GM19324 (cell line): ENCODE measurements at regions not wholly inside any gene's neighbourhood (a gene's known extent, or its start where the extent isn't known, plus 50 kb on each side); places are given as distances from the start of the nearest gene placed in this dataset.

Experiments
- ATAC-seq: cut with Tn5 transposase; IDR thresholded peaks from one replicate; pipeline ENCODE4 v1.9.1; 2021; ENCODE audit warnings: mild to moderate bottlenecking, moderate library complexity; ENCODE audit not compliant: unreplicated experiment, low FRiP score

DNA sequence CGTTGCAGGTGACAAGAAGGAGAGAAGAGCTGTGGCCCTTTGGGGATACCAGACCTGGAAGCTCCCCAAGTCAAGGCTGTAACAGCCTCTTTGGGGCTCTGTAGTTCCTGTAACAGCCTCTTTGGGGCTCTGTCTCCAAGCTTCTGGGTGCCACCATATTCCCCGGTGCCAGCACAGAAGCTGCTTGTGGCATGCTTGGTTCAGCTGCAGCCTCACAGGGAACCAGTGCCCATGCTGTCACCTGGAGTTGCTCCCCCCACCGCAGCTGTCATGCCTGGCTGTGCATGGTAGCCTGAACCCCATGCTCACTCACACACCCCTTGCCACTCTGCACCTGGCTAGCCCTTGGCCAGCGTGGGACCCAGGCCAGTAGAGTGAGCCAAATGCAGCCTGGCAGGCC lies 109.1 kb downstream of the ELAPOR2 start:
- no peak for ATAC-seq

DNA sequence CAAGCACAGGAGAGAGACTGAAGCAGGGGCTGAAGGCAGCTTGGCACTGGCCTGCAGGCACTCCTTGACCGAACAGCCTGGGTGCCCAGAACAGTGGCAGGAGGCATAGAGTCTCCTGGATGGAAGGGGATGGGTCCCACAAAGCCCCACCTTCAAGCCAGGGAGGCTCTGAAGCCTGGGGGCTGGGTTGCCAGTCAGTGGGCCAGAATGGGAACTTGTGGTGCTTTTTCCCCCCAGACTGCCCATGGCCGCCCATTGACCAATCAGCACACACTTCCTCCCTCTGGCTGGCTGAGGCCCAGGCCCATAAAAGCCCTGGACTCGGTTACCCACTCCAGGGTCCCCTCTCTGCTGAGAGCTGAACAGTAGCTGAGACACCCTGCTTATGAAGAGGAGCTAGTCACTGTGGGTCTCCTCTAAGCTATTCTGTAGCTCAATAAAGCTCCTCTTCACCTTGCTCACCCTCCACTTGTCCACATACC lies 109.6 kb downstream of the ELAPOR2 start:
- no peak for ATAC-seq

DNA sequence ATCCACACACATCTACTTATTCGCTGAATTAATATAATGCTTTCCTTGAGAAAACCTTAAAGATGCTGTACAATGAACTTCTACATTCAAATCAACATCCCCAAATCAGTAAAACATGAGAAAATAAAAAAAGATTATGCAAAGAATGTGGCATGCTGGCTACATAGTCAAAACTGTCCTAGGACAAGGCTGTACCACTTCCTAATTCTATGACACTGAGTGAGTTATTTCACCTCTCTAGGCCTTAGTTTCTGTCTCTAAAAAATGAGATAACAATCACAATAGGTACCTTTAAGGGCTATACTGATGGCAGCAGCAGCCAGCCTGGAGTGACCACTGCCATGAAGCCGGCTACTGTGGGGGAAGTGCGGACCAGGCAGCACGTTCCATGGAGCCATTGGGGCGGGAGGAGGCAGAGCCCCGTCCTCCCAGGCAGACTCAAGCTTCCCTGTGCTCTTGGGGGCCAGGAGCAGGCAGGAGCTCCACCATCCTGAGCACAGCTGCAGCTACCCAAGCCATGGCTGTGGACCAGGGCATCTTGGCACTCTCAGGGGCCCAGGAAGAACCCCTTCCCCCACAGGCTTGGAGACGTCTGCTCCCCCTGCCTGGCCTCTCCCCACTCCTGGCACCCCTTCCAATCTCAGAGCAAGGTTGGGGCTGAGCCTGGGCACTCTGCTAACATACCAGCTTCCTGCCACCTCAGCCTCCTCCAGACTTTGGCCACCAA lies 110.2 kb downstream of the ELAPOR2 start:
- ATAC-seq = peak; percentile 78

DNA sequence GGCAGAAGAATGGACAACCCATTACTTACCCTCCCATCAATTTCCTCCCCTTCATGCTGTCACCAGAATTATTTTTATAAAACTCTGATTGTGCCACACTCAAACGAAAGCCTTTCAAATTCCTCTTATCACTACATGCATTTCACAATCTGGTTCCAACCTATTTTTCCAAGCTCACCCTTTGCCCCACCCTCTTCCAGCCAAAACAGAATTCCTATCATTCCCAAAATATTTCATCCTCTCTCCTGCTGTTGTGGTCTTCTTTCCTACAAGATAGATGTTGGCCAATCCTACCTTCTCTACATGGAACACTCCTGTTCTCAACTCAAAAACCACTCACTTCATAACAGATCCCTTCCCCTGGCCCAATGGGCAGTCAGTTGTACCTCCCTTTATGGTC lies 111.5 kb downstream of the ELAPOR2 start:
- ATAC-seq = no peak

DNA sequence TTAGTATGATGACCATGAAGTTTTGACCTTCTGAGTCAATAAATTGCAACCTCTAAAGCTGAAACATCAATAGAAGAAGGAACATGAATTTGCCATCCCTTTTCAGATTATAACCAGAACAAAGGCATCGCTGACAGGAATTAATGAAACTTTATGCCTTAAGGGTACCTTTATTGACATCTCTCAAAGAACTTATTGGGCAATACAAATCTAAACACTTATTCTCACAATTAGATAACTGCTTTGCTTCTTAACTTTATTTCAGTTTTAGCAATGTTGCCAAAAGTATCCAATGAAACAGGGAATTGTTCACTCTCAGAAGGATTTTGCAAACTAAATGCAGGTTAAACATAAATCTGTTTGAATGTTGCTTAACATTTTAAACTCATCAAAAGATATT lies 116.0 kb downstream of the ELAPOR2 start:
- no peak for ATAC-seq

DNA sequence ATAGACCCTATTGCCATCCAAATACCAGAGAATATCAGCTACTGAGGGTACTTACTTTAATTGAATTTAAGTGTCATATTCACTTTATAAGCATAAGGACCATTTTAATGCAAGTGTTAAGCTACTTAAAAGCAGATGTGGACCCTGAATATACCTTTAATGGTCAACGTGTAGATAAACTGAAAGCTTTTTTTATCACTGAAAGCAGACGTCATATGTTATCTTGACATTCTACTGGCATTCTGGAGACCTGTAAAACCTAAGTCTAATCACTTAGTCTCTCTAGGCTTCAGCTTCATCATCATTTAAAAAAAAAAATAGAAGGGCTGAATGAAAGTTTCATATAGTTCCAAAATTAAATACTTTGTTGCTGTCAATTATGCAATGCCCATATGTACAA lies 116.5 kb downstream of the ELAPOR2 start:
- ATAC-seq = no peak

DNA sequence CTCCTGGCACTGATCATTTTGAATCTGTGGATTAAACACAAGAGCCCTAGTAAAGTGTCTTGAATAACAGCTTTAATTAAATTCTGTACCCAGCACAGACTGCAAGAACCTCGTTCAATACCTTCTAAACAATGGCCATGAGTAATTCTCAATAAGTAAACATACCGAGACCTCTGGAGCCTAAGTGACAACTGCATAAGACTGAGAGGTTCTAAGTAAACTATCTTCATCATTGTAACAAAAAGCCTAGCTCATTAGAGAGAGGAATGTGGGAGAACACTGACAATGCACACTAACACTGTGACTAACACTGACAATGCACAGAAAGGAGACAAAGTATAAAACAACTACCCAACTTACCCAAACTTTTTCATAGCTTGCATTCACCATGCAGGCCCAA lies 117.4 kb downstream of the ELAPOR2 start:
- no peak for ATAC-seq

DNA sequence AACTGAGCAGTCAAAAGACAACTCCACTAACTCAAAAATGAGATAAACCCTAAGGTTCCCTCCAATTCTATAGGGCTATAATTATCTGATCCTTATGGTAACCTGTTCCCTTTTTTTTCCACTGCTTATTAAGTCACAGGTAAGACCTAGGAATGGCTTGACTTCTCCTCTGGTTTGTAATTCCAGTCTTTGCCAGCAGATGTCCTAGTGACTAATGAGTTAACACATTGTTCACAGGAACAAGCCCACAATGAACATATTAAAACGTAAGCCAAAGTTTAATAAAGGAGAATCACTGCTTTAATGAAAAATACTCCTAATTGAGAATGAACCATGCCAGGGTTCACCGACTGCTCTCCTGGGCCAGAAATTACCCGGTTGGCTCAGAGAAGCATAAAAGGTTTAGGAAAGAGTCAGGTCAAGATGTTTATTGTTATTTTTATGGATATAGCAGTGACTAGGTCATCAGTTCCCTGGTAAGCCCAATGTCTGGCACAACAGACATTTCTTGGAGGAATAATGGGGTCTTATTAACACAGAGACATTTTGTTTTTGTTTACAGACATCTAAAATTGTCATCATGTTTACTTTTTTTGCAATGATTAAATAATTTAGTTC lies 120.1 kb downstream of the ELAPOR2 start:
- ATAC-seq = peak; percentile 56

DNA sequence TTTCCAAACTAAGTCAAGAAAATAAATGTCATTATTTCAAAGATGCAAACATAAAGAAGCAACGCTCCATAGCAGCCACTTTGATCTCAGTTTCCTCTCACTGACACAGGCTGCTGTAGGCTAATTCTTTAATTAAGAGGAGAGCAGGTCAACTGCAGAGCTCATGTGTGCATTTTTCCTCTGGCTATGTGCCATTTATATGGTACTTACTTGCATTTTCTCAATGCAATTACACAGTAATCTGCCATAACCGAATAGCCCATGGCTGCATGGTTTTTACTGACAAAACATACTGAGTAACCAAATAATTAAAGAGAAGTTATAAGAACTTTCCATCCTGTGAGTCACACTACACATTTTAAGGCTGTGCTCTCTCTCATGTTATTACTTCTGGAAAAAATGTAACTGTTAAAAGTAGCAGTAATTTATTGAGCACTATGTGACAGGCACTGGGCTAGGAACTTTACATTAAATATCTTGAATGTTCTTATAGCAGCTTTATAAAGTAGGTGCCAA lies 122.0 kb downstream of the ELAPOR2 start:
- ATAC-seq = no peak

DNA sequence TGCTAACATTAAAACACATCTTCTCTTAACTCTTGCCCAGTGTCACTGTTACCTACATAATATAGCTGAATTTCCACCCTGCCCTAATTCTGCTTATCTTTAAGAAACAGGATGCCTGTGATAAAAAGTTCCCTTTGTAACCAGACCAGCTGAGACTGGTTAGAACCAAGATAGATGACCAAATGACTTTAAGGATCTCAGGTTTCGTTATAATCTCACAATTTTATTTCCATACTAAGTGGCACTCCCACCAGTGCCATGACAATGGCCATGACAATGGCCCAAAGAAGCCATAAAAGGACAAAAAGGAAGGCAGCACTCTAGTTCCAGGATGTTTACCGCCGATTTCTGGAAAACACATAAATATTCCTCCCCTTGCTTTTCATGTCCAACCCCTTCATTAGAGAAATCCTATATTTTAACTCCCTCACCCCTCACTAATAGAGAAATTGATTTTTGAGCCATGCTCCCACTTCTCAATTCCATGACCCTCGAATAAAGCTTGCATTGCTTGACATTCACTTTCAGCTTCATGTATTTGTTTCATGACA lies 126.1 kb downstream of the ELAPOR2 start:
- no peak for ATAC-seq

DNA sequence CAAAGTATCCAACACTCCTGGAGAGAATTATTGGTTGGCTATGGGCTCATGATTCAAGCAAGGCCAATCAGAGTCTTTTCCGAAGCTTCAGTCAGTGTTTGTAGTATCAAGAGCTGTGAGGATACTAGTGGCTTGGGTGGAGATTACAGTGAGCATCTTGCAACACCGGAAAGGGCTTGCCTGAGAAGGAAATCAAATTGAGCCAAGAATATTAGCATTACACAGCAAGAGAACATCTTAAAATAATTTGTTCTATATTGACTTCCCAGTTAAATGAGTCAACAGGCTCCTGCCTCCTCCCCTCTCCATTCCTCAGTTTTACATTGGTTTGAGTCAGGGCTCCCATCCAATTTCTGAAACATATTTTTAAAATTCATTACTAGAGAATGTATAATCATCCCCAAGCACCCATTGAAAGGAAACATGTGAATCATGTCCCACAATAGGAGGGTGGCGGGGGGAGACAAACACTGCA lies 127.4 kb downstream of the ELAPOR2 start:
- ATAC-seq = no peak

DNA sequence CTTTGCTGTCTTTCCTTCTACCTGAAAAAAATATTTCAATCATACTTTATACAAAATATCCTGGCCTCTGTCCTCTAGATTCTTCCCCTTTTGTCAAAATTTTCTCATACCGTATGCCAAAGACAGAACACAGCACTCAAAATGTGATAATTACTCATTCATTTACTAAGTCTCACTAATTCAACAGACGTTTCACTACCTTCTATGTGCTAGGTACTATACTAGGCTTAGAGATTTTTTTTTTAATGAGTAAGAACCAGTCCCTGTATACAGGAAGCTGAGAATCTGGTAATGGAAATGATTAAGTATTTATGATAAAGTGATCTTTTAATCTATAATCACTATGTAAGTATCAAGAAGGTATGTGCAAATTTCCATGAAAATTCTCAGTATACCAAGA lies 128.0 kb downstream of the ELAPOR2 start:
- no peak for ATAC-seq

DNA sequence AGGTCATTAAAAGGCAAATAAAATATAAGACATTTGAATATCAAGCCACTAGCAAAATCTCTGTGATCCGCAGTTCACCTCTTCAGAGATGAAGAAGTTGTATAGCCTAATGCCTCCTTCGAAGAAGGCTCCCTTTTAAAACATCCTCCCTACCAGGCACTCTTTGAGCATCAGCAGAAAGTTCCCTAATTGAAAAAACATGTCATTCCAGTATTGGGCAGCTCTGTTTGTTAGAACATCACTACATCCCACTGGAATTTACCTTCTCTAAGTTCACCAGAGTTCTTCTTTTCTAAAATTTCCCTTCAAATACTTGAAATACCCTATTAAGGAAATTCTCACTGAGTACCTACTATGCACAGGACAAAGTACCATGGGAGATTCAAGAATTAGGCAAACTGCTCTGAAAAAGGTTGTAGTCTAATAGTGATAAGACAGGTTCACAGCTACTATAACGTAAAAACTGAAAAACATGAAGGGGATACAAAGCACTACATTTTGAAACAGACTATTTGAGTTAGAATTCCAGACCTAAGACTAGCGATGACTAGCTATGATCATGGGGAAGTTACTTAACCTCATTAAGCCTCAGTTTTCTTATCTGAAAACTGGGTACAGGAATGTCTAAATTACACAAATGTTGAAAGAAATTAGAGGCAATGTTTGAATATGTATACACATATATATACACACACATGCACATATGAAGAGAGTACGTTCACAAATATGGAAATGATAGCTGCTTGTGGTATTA lies 128.7 kb downstream of the ELAPOR2 start:
- no peak for ATAC-seq

DNA sequence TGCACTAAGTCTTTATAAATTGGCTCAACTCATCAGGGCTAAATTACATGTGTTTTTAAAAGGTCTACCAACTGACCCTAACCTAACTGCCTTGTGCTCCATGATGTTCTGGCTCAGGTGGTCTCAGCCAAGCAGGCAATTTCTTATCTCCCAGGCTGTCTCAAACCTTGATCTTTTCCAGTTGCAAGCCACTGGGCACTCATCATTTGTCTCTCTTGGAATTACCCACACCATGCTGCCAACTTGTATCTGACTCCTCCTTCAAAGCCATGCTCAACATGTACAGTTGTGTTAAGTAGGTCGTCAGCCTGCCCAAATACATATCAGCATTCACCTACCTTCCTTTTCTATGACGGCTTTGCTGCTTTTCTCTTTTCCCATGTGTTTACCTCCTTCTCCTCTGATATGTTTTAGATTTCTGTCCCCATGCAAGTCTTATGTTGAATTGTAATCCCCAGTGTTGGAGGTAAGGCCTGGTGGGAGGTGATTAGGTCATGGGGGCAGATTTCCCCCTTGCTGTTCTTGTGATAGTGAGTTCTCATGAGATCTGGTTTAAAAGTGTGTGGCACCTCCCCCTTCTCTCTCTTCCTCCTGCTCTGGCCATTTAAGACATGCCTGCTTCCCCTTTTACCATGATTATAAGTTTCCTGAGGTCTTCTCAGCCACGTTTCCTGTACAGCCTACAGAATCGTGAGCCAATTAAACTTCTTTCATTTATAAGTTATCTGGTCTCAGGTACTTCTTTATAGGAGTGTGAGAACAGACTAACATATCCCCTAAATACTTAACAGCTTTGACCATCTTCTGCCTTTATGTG lies 130.0 kb downstream of the ELAPOR2 start:
- no peak for ATAC-seq

DNA sequence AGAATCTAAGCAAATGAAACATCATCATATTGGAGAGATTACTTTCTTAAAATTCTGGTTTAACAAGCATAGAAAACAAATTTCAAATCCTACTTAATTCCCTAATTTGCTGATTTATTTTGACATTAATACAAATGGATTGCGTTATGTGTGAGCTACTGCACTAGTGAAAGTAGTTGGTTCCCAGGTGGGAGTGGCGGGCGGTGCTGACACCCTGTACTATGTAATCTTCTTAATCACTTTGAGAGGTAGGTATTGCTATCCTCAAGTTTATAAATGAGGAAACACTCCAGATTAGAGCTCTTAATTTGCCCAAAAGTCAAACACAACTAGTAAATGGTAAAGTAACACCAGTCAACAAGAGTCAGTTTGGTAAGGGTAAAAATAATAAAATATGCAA lies 131.1 kb downstream of the ELAPOR2 start:
- ATAC-seq = no peak

DNA sequence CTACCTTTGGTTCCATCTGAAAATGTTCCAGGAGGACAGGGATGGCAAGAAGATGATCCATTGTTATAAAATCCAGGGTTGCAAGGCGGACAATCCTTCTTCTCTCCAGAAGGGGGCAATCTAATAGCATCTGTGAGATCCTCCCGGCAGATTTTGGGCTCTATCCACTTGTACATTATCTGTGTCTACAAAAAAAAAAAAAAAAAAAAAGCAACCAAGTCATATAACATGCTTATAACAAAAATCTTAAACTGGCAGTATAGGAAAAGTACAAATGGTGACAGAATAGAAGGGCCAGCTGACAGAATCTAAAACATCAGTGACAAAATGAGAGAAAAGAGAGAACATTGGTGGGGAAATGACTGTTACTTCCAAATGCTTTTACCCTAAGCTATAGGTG lies 132.7 kb downstream of the ELAPOR2 start:
- peak; percentile 62 for ATAC-seq

DNA sequence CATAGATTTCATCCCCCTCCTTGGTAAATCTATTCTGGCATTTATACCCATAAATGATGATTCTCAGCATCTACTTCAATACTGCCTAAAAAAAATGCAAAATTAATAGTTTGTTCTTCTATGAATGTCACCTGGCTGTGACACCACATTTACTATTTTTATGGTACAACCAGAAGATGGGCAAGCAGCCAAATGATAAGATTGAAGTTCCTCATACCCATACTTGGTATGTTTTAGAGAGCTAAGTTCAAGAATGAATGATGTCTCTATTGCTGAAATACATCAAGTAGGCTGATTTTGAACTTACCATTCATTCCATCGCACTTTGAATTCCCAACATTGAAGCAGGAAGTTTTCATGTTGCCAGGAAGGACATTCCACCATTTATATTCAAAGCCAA lies 134.2 kb downstream of the ELAPOR2 start:
- no peak for ATAC-seq

DNA sequence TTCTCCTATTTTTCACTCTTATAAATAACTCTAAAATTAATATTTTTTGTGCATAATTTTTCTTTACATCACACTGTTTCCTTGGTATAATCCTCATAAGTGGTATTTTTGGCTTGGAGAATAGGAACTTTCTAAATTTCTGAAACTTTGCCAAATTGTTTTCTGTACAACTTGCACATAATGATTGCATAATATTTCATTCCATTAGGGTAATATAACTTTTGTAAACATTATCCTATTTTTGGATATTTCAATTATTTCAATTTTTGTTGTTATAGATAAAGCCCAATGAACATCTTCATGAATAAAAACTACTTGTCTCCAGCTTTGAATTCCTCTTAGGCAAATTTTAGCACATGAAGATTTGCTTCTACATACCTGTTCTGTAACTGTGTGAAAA lies 135.9 kb downstream of the ELAPOR2 start:
- ATAC-seq = no peak

DNA sequence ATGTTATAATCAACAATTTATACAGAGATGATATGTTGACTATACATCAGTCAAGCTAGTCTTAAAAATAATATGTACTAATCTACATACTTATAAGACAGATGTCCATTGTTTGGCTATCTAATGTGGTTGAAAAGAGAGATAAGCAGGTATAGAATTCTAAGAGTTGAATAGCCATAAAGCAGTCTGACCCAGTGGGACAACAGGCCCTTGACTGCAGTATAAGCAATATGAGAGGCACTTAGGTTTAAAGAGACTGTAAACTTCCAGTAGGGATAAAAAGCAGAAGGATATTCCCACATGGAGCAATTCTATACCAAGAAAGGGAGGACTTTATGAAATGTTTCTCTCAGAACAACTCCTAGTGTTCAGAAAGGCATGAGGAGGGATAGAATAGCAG lies 139.3 kb downstream of the ELAPOR2 start:
- no peak for ATAC-seq

DNA sequence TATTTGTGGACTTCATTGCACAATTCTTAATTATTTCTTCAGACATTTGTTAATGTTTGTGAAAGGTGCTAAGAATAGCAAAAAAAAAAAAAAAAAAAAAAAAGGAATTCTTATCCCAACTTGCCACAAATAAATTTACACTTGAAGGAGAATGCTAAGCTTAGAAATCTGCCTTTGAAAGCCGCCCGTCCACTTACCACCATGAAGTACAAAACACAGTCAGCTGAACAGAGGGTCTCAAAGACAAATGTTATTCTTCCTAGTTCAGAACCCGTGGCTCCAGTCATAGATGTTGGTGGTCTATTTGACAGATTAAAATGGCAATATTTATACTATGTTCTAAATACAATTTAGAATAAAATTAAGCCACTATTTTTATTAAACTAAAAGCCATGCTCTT lies 141.2 kb downstream of the ELAPOR2 start:
- no peak for ATAC-seq
